ENCODE measurements at regions not wholly inside any gene's neighbourhood (a gene's known extent, or its start where the extent isn't known, plus 50 kb on each side); places are given as distances from the start of the nearest gene placed in this dataset.

DNA sequence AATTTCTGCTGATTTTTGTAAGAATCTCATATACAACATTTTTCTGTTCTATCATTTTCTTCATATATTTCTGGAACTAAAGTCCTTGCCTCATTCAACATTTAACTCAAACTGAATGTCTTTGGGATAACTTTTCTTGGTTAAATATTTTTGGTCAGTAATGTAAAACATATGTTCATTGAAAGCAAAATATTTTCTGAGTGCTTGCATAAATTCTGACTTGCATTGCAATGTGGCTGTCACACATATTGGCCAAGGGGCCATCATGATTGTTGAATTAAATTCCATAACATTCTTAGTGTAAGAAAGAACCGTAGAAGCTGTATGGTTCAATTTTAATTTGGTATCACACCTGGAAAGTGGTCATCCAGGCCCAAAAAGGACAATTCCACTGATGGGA is 369.4 kb downstream of the GALC start:
- Histone ChIP-seq H3K4me3 (ENCODE audit: insufficient read depth, low read length) (no peak overlapping the region), H3K79me2 (ENCODE audit: insufficient read depth, low read length) (no peaks in the 10 kb centered on the region), H3K9me3 (ENCODE audit: low read depth, low read length) (peaks cover 2% of the 10 kb centered on the region), H2AFZ (ENCODE audit: low read length) (no peak overlapping the region), H4K20me1 (ENCODE audit: insufficient read depth, low read length) (no peaks in the 10 kb centered on the region), H3K4me1 (ENCODE audit: insufficient read depth, low read length) (no peaks in the 10 kb centered on the region), H3K4me2 (ENCODE audit: insufficient read depth, low read length) (no peak overlapping the region), H3K36me3 (ENCODE audit: insufficient read depth, low read length) (no peaks in the 10 kb centered on the region), H3K27me3 (ENCODE audit: insufficient read depth, low read length) (no peaks in the 10 kb centered on the region), H3K27ac (ENCODE audit: low read depth, low read length) (no peak overlapping the region)
- no peak for DNase-seq (ENCODE audit: insufficient read length, low spot score, missing footprints)
- TF ChIP-seq, protein P1, sequence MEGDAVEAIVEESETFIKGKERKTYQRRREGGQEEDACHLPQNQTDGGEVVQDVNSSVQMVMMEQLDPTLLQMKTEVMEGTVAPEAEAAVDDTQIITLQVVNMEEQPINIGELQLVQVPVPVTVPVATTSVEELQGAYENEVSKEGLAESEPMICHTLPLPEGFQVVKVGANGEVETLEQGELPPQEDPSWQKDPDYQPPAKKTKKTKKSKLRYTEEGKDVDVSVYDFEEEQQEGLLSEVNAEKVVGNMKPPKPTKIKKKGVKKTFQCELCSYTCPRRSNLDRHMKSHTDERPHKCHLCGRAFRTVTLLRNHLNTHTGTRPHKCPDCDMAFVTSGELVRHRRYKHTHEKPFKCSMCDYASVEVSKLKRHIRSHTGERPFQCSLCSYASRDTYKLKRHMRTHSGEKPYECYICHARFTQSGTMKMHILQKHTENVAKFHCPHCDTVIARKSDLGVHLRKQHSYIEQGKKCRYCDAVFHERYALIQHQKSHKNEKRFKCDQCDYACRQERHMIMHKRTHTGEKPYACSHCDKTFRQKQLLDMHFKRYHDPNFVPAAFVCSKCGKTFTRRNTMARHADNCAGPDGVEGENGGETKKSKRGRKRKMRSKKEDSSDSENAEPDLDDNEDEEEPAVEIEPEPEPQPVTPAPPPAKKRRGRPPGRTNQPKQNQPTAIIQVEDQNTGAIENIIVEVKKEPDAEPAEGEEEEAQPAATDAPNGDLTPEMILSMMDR (IDR thresholded peaks at IDR 0.05; ENCODE audit: extremely low read depth, low read depth, low read length): no peak

DNA sequence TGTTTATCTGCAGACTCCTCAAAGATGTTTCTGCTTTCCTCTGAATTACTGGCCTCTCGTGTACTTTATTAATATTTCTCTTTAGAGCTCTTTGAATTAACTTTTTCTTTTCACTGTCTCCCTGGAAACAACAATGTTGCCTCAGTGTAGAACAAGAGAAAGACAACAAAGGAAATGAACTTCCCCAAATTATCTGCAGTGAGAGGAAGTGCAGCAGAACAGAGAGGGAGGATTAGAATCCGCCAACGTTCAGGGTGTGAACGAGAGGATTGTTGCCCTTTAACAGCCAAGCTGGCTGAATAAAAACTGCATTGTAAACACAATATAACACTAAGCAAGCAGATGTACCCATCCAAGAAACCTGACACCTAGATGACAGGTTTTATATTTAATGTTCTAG is 375.9 kb downstream of the GALC start:
- no peaks in the 10 kb centered on the region for H3K79me2 ChIP-seq (ENCODE audit: insufficient read depth, low read length)
- no peaks in the 10 kb centered on the region for H3K36me3 ChIP-seq (ENCODE audit: insufficient read depth, low read length)
- no peak overlapping the region for H3K4me3 ChIP-seq (ENCODE audit: insufficient read depth, low read length)
- TF ChIP-seq, protein P1 (IDR thresholded peaks at IDR 0.05; ENCODE audit: extremely low read depth, low read depth, low read length): no peak
- H3K4me2 ChIP-seq (ENCODE audit: insufficient read depth, low read length): no peak overlapping the region
- H3K9me3 ChIP-seq (ENCODE audit: low read depth, low read length): peaks cover 4% of the 10 kb centered on the region
- no peak overlapping the region for H3K27ac ChIP-seq (ENCODE audit: low read depth, low read length)
- no peaks in the 10 kb centered on the region for H4K20me1 ChIP-seq (ENCODE audit: insufficient read depth, low read length)
- no peaks in the 10 kb centered on the region for H3K4me1 ChIP-seq (ENCODE audit: insufficient read depth, low read length)
- H2AFZ ChIP-seq (ENCODE audit: low read length): no peak overlapping the region
- DNase-seq (ENCODE audit: insufficient read length, low spot score, missing footprints): no peak
- H3K27me3 ChIP-seq (ENCODE audit: insufficient read depth, low read length): no peaks in the 10 kb centered on the region

DNA sequence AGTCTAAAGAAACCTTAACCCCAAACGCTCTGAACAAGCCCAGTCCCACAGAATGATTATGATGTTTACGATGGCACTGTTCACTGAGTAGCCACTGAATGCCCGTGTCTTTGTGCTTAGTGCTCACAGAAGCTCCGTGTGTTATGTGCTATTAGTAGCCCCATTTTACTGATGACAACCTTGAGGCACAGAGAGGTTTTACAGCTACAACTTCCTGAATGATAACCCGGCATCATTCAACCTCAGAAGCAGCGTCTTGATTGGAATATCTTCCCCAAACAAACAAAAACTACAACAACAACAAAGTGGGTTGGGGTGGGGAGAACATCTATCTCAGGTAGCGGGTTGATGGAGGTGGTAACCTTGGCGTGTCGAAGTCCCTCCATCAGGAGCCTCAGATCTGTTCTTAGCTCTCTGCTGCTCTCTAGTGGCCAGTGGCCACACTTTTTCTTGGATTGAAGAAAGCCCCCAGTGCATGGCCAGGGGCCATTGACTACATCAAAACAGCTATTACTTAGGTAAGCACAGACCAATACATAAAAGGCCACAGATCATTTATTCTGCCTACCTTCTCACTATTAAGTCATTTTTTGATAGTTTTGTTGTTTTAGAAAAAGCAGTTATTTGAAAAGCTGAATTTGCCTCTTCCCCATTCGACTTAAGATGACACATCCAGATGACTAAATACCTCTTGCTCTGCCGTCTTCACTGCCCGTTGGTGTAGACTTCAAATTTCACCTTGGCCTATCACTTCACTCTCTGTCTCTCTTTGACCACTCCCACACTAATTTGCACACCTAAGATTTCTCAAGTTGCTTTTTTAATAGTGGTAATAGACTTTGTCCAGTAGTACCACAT is 376.9 kb downstream of the GALC start:
- H3K4me1 ChIP-seq (ENCODE audit: insufficient read depth, low read length): no peaks in the 10 kb centered on the region

DNA sequence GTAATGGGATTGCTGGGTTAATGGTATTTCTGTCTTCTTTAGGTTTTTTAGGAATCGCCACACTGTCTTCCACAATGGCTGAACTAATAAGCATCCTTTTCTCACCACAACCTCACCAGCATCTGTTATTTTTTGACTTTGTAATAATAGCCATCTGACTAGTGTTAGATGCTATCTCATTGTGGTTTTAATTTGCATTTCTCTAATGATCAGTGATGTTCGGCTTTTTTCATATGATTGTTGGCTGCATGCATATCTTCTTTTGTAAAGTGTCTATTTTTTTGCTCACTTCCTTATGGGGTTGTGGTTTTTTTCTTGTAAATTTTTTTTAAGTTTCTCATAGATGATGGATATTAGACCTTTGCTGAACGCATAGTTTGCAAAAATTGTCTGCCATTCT is 377.9 kb downstream of the GALC start:
- Histone ChIP-seq H3K36me3 (ENCODE audit: insufficient read depth, low read length) (no peaks in the 10 kb centered on the region), H2AFZ (ENCODE audit: low read length) (no peak overlapping the region), H3K27me3 (ENCODE audit: insufficient read depth, low read length) (no peaks in the 10 kb centered on the region), H3K79me2 (ENCODE audit: insufficient read depth, low read length) (no peaks in the 10 kb centered on the region), H3K4me2 (ENCODE audit: insufficient read depth, low read length) (no peak overlapping the region), H3K27ac (ENCODE audit: low read depth, low read length) (no peak overlapping the region), H4K20me1 (ENCODE audit: insufficient read depth, low read length) (no peaks in the 10 kb centered on the region), H3K9me3 (ENCODE audit: low read depth, low read length) (peaks cover 2% of the 10 kb centered on the region), H3K4me1 (ENCODE audit: insufficient read depth, low read length) (no peaks in the 10 kb centered on the region), H3K4me3 (ENCODE audit: insufficient read depth, low read length) (no peak overlapping the region)
- TF ChIP-seq, protein P1 (IDR thresholded peaks at IDR 0.05; ENCODE audit: extremely low read depth, low read depth, low read length): no peak
- no peak for DNase-seq (ENCODE audit: insufficient read length, low spot score, missing footprints)

More for the DNA sequence above, 376.9 kb downstream of the GALC start:
- Histone ChIP-seq H3K4me2 (ENCODE audit: insufficient read depth, low read length) (no peak overlapping the region), H3K27ac (ENCODE audit: low read depth, low read length) (no peak overlapping the region), H3K79me2 (ENCODE audit: insufficient read depth, low read length) (no peaks in the 10 kb centered on the region), H3K4me3 (ENCODE audit: insufficient read depth, low read length) (no peak overlapping the region), H3K9me3 (ENCODE audit: low read depth, low read length) (peaks cover 4% of the 10 kb centered on the region), H3K36me3 (ENCODE audit: insufficient read depth, low read length) (no peaks in the 10 kb centered on the region), H2AFZ (ENCODE audit: low read length) (no peak overlapping the region), H4K20me1 (ENCODE audit: insufficient read depth, low read length) (no peaks in the 10 kb centered on the region), H3K27me3 (ENCODE audit: insufficient read depth, low read length) (no peaks in the 10 kb centered on the region)
- TF ChIP-seq, protein P1 (IDR thresholded peaks at IDR 0.05; ENCODE audit: extremely low read depth, low read depth, low read length): peak; percentile 47
- DNase-seq (ENCODE audit: insufficient read length, low spot score, missing footprints): no peak
